HepG2 (cell line): ENCODE measurements at regions not wholly inside any gene's neighbourhood (a gene's known extent, or its start where the extent isn't known, plus 50 kb on each side); places are given as distances from the start of the nearest gene placed in this dataset.

Experiments
- ATAC-seq: fragments of 200-7000 bp; cut with Tn5 transposase; 3 replicates; pipeline ENCODE4 v1.9.1; 2020; ENCODE audit warnings: mild to moderate bottlenecking, moderate library complexity
- BruUV-seq: library from RNA; stranded (reverse); fragments of 400-500 nt; replicated peaks from 2 replicates; lab custom pipeline; 2021; lab: Mats Ljungman, UMichigan
- CTCF ChIA-PET: fragments of 300-600 bp; formaldehyde crosslinking; extraction: SDS; loops from one replicate; lab custom pipeline; 2021; ENCODE audit warnings: low total read pairs, inconsistent platforms, low intra/inter-chr PET ratio; lab: Yijun Ruan, JAX
- POLR2A ChIA-PET: fragments of 350-600 bp; sonication (Branson Sonifier 250); formaldehyde crosslinking; loops from one replicate; lab custom pipeline; 2020; ENCODE audit warnings: antibody characterized with exemption, inconsistent platforms; lab: Yijun Ruan, JAX
- DNase-seq: peaks from one replicate; pipeline ENCODE4 v3.0.0-alpha.2; 2015; ENCODE audit warnings: low spot score
- FAIRE-seq: peaks from 3 replicates; lab custom pipeline; 2011; peaks lifted over from hg19 to GRCh38; lab: Jason Lieb, UNC
- H2AFZ ChIP-seq: one replicate; pipeline ENCODE4 v1.6.1; 2011; ENCODE audit warnings: low read length, inconsistent platforms
- H3K27ac ChIP-seq: fragments of 300-600 bp; 3 replicates; pipeline ENCODE4 v1.8.0; 2011; ENCODE audit warnings: mixed run types, mild to moderate bottlenecking, mixed read lengths, low read length, inconsistent platforms; ENCODE audit not compliant: insufficient read depth; ENCODE audit errors: extremely low read length
- H3K27me3 ChIP-seq, 2 experiments: fragments of 200-600 bp in 1 of 2; 2 replicates in 1 of 2; 3 replicates in 1 of 2; pipeline versions ENCODE4 v1.6.0 to v1.8.0; 2011; ENCODE audit warnings: low read length in 2 of 2, mild to moderate bottlenecking in 2 of 2, moderate library complexity in 2 of 2, inconsistent platforms in 1 of 2; ENCODE audit not compliant: insufficient read depth in 2 of 2, control insufficient read depth in 1 of 2
- H3K36me3 ChIP-seq, 2 experiments: fragments of 200-600 bp in 1 of 2; replicated peaks in 1 of 2; 2 replicates in 1 of 2; 3 replicates in 1 of 2; pipeline versions ENCODE4 v1.5.1 to v1.8.0; 2011; ENCODE audit warnings: low read length in 2 of 2, inconsistent platforms in 1 of 2; ENCODE audit not compliant: insufficient read depth in 2 of 2, control insufficient read depth in 1 of 2
- H3K4me1 ChIP-seq: 2 replicates; pipeline ENCODE4 v1.5.1; 2012; ENCODE audit warnings: low read length, inconsistent platforms; ENCODE audit not compliant: insufficient read depth
- H3K4me2 ChIP-seq: 2 replicates; pipeline ENCODE4 v1.6.0; 2011; ENCODE audit warnings: low read depth, low read length, inconsistent platforms
- H3K4me3 ChIP-seq, 3 experiments: fragments of 200-600 bp in 1 of 3; sonication (generic), shearing (Covaris generic) in 1 of 3; replicated peaks in 1 of 3; 2 replicates each; pipeline ENCODE4 v1.5.1; 2011 to 2016; ENCODE audit warnings: low read length in 3 of 3, inconsistent platforms in 2 of 3, low read depth in 2 of 3, mild to moderate bottlenecking in 2 of 3, control low read depth in 1 of 3, mixed read lengths in 1 of 3; ENCODE audit not compliant: insufficient read depth in 1 of 3
- H3K79me2 ChIP-seq: one replicate; pipeline ENCODE4 v1.6.1; 2011; ENCODE audit warnings: low read length, inconsistent platforms; ENCODE audit not compliant: insufficient read depth
- H3K9ac ChIP-seq: 2 replicates; pipeline ENCODE4 v1.6.0; 2011; ENCODE audit warnings: mild to moderate bottlenecking, low read depth, low read length, inconsistent platforms; ENCODE audit not compliant: insufficient read depth
- H3K9me3 ChIP-seq: 2 replicates; pipeline ENCODE4 v1.5.1; 2012; ENCODE audit warnings: mild to moderate bottlenecking, low read length
- H4K20me1 ChIP-seq: 2 replicates; pipeline ENCODE4 v1.6.0; 2011; ENCODE audit warnings: inconsistent platforms, mild to moderate bottlenecking, low read length, moderate library complexity; ENCODE audit not compliant: insufficient read depth
- IRX3 ChIP-seq: sonication (generic); formaldehyde crosslinking; IDR thresholded peaks from 2 replicates; pipeline ENCODE4 v1.8.1; 2023; ENCODE audit warnings: mild to moderate bottlenecking, low read depth, missing genetic modification reagents, borderline replicate concordance
- KMT2B ChIP-seq: IDR thresholded peaks from 2 replicates; pipeline ENCODE4 v1.6.1; 2016; ENCODE audit warnings: missing genetic modification reagents, missing compliant biosample characterization
- PTBP1 ChIP-seq: fragments of 200-400 bp; formaldehyde crosslinking; IDR thresholded peaks from 2 replicates; pipeline ENCODE4 v1.6.1; 2018; ENCODE audit warnings: low read length, low read depth; ENCODE audit not compliant: poor library complexity, severe bottlenecking
- SRF ChIP-seq: IDR thresholded peaks from 2 replicates; pipeline ENCODE4 v1.6.1; 2011; ENCODE audit warnings: mild to moderate bottlenecking, low read depth, low read length, moderate library complexity
- ZNF230 ChIP-seq: sonication (generic); formaldehyde crosslinking; IDR thresholded peaks from 2 replicates; pipeline ENCODE4 v1.4.0; 2020; ENCODE audit warnings: mild to moderate bottlenecking, missing genetic modification reagents
- ZNF264 ChIP-seq: sonication (generic); formaldehyde crosslinking; IDR thresholded peaks from 2 replicates; pipeline ENCODE4 v1.4.0; 2020; ENCODE audit warnings: missing genetic modification reagents
- ZNF792 ChIP-seq: IDR thresholded peaks from 2 replicates; pipeline ENCODE4 v1.6.1; 2016
- ZNF891 ChIP-seq: sonication (generic); formaldehyde crosslinking; IDR thresholded peaks from 2 replicates; pipeline ENCODE4 v1.5.0; 2020; ENCODE audit warnings: mild to moderate bottlenecking, missing genetic modification reagents
- WGBS: methylation state at CpG from one replicate; pipeline ENCODE4 v1.1.6; 2017; ENCODE audit warnings: low lambda C conversion rate; 5-methylcytosine and 5-hydroxymethylcytosine counted together
- in situ Hi-C: cut with HindIII; loops from 2 replicates; pipeline ENCODE4 v1.10.0; 2017; ENCODE audit warnings: low pct_unique_long_range_greater_than_20kb; ENCODE audit not compliant: extremely low pct_ligation_motif_present
- intact Hi-C: fragments of 100-400 bp; cut with micrococcal nuclease; formaldehyde crosslinking; loops from one replicate; pipeline ENCODE4 v1.10.0; 2022; ENCODE audit not compliant: unreplicated experiment
- TF ChIP-seq, protein P1 (sequence below): conservative IDR thresholded peaks from 2 replicates; pipeline ENCODE4 v1.6.1; 2018; ENCODE audit warnings: missing genetic modification reagents
- TF ChIP-seq, protein P2 (sequence below): sonication (generic); formaldehyde crosslinking; IDR thresholded peaks from 2 replicates; pipeline ENCODE4 v1.4.0; 2020; ENCODE audit warnings: mild to moderate bottlenecking, missing genetic modification reagents, borderline replicate concordance
- TF ChIP-seq, protein P3 (sequence below): sonication (generic); formaldehyde crosslinking; IDR thresholded peaks from 2 replicates; pipeline ENCODE4 v1.5.1; 2020; ENCODE audit warnings: missing genetic modification reagents, mild to moderate bottlenecking, borderline replicate concordance

DNA sequence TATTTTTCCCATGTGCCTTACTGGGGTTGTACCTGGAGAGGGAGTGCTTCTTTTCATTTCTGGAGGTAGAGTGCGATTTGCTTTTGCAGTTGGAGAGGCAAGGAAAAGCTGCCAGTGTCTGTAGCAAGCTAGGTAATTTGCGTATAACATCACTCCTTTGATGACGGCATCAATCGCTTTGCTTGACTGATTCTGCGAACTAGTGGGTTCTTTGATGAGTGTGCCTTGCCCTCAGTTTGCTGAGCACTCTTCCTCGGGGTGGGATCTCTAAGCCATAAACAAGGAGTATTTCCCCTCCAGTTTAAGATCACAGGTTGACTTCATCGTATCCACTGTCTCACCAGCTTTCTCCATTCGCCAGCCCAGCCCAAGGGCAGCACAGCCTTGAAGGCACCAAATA is 344.5 kb downstream of the KCNRG start:
- CTCF ChIA-PET = no interaction called here
- no peaks in the 10 kb centered on the region; the same call in 1 of the 2 replicates for H4K20me1 ChIP-seq
- DNase-seq = no peak
- no peak overlapping the region for H3K4me3 ChIP-seq
- peaks cover 9% of the 10 kb centered on the region for H3K4me1 ChIP-seq
- no peak for TF ChIP-seq SRF
- TF ChIP-seq ZNF264 (CRISPR knock-in tag) = no peak
- no peak for TF ChIP-seq ZNF891 (CRISPR knock-in tag)
- TF ChIP-seq ZNF230 = no peak
- TF ChIP-seq, protein P1, sequence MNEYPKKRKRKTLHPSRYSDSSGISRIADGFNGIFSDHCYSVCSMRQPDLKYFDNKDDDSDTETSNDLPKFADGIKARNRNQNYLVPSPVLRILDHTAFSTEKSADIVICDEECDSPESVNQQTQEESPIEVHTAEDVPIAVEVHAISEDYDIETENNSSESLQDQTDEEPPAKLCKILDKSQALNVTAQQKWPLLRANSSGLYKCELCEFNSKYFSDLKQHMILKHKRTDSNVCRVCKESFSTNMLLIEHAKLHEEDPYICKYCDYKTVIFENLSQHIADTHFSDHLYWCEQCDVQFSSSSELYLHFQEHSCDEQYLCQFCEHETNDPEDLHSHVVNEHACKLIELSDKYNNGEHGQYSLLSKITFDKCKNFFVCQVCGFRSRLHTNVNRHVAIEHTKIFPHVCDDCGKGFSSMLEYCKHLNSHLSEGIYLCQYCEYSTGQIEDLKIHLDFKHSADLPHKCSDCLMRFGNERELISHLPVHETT (CRISPR knock-in tag) = no peak
- no peak for TF ChIP-seq IRX3 (CRISPR knock-in tag)
- TF ChIP-seq, protein P2, sequence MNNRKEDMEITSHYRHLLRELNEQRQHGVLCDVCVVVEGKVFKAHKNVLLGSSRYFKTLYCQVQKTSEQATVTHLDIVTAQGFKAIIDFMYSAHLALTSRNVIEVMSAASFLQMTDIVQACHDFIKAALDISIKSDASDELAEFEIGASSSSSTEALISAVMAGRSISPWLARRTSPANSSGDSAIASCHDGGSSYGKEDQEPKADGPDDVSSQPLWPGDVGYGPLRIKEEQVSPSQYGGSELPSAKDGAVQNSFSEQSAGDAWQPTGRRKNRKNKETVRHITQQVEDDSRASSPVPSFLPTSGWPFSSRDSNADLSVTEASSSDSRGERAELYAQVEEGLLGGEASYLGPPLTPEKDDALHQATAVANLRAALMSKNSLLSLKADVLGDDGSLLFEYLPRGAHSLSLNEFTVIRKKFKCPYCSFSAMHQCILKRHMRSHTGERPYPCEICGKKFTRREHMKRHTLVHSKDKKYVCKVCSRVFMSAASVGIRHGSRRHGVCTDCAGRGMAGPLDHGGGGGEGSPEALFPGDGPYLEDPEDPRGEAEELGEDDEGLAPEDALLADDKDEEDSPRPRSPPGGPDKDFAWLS (CRISPR knock-in tag) = no peak
- TF ChIP-seq PTBP1 = no peak
- TF ChIP-seq ZNF792 (CRISPR knock-in tag) = no peak
- TF ChIP-seq, protein P3, sequence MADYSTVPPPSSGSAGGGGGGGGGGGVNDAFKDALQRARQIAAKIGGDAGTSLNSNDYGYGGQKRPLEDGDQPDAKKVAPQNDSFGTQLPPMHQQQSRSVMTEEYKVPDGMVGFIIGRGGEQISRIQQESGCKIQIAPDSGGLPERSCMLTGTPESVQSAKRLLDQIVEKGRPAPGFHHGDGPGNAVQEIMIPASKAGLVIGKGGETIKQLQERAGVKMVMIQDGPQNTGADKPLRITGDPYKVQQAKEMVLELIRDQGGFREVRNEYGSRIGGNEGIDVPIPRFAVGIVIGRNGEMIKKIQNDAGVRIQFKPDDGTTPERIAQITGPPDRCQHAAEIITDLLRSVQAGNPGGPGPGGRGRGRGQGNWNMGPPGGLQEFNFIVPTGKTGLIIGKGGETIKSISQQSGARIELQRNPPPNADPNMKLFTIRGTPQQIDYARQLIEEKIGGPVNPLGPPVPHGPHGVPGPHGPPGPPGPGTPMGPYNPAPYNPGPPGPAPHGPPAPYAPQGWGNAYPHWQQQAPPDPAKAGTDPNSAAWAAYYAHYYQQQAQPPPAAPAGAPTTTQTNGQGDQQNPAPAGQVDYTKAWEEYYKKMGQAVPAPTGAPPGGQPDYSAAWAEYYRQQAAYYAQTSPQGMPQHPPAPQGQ (CRISPR knock-in tag) = no peak
- no peak for TF ChIP-seq KMT2B
- no peaks in the 10 kb centered on the region for H3K9me3 ChIP-seq
- H3K36me3 ChIP-seq = no peaks in the 10 kb centered on the region
- no peak overlapping the region for H3K4me2 ChIP-seq
- H3K9ac ChIP-seq = no peak overlapping the region
- ATAC-seq = no peak
- WGBS = 98% methylated on average over 8 of the region's 8 CpGs
- intact Hi-C loops = no loop called here
- H3K27me3 ChIP-seq = no peaks in the 10 kb centered on the region
- no peak for FAIRE-seq
- H2AFZ ChIP-seq = no peak overlapping the region
- BruUV-seq = no TSS peak
- peaks cover 4% of the 10 kb centered on the region for H3K79me2 ChIP-seq
- POLR2A ChIA-PET = no interaction called here
- in situ Hi-C loops = no loop called here
- H3K27ac ChIP-seq = no peak overlapping the region
